ENCODE measurements at regions not wholly inside any gene's neighbourhood (a gene's known extent, or its start where the extent isn't known, plus 50 kb on each side); places are given as distances from the start of the nearest gene placed in this dataset.

GRCh38 chr12:114529966-114530365, 124.0 kb upstream of the TBX5 start:
- H3K4me1 Mint-ChIP-seq = no peaks in the 10 kb centered on the region
- no peaks in the 10 kb centered on the region for H3K23me2 ChIP-seq (ENCODE audit: insufficient read length, low read depth, low read length, poor library complexity, severe bottlenecking)
- H3K27me3 Mint-ChIP-seq (ENCODE audit: low read depth) = peaks cover 11% of the 10 kb centered on the region
- H3T11ph ChIP-seq (ENCODE audit: low read length) = no peak overlapping the region
- H3K9me3 ChIP-seq (ENCODE audit: control insufficient read depth, low read depth, low read length) = no peaks in the 10 kb centered on the region
- no peak overlapping the region for H4K8ac ChIP-seq (replicated peaks; ENCODE audit: insufficient read length, low read depth, low read length)
- H3K27ac Mint-ChIP-seq = no peak overlapping the region
- no peak overlapping the region for H4K91ac ChIP-seq (ENCODE audit: insufficient read length, low read depth, low read length)
- no peak overlapping the region for H4K5ac ChIP-seq (ENCODE audit: insufficient read length, low read depth, low read length)
- no peak for TF ChIP-seq CTCF (conservative IDR thresholded peaks at IDR 0.05)
- no peak overlapping the region for H3K9ac ChIP-seq (ENCODE audit: extremely low read depth, insufficient read length, low read length)
- H2BK120ac ChIP-seq (ENCODE audit: low read depth, low read length, poor library complexity, severe bottlenecking) = no peak overlapping the region
- H3K79me1 ChIP-seq (ENCODE audit: insufficient read depth, low read depth, low read length, poor library complexity, severe bottlenecking) = no peaks in the 10 kb centered on the region
- no peak overlapping the region for H2BK12ac ChIP-seq (ENCODE audit: insufficient read length, low read depth, low read length)
- no peak overlapping the region for H2BK5ac ChIP-seq (ENCODE audit: insufficient read length, low read length)
- H2AFZ ChIP-seq (ENCODE audit: low read length) = no peak overlapping the region
- H2BK20ac ChIP-seq (ENCODE audit: low read depth, low read length, poor library complexity, severe bottlenecking) = no peak overlapping the region
- no CpG with 5 or more reads among the region's 2 CpGs for WGBS (ENCODE audit: extremely low coverage, insufficient read length, low lambda C conversion rate)
- H3K14ac ChIP-seq (ENCODE audit: insufficient read depth, low read length) = no peak overlapping the region
- no peak overlapping the region for H3K23ac ChIP-seq (ENCODE audit: insufficient read length, low read depth, low read length)
- no peak overlapping the region for H3K4me3 Mint-ChIP-seq
- H3K4me2 ChIP-seq (ENCODE audit: insufficient read depth, insufficient read length, low read length) = no peak overlapping the region
- no peak overlapping the region for H3K56ac ChIP-seq (ENCODE audit: insufficient read length, low read depth, low read length)
- H3K4ac ChIP-seq (ENCODE audit: low read depth, low read length) = no peak overlapping the region
- no peaks in the 10 kb centered on the region for H3K36me3 Mint-ChIP-seq (ENCODE audit: insufficient read depth in 1 of 3, low read depth in 3 of 3)
- DNase-seq = no peak
- no peaks in the 10 kb centered on the region for H3K27me3 ChIP-seq (ENCODE audit: insufficient read depth, low read length)
- no peak overlapping the region for H3K27ac ChIP-seq (ENCODE audit: insufficient read length, low read depth, low read length)
- no peaks in the 10 kb centered on the region; a peak in 1 of 5 replicates for H3K9me3 Mint-ChIP-seq
- no peaks in the 10 kb centered on the region for H3K79me2 ChIP-seq (ENCODE audit: insufficient read depth, low read length)
- H3K18ac ChIP-seq (ENCODE audit: insufficient read length, low read depth, low read length) = no peak overlapping the region
- H2BK15ac ChIP-seq (ENCODE audit: low read depth, low read length) = no peak overlapping the region
- no peaks in the 10 kb centered on the region for H3K4me1 ChIP-seq (ENCODE audit: insufficient read depth, low read length)
- no peaks in the 10 kb centered on the region for H4K20me1 ChIP-seq (ENCODE audit: control insufficient read depth, insufficient read depth, insufficient read length)
- no peak overlapping the region for H2AK5ac ChIP-seq (ENCODE audit: insufficient read length, low read length)

Data from H9 (cell line).